Fibroblast of upper back skin (primary cell): ENCODE measurements at regions not wholly inside any gene's neighbourhood (a gene's known extent, or its start where the extent isn't known, plus 50 kb on each side); places are given as distances from the start of the nearest gene placed in this dataset.

ENCODE experiments used
- DNase-seq: peaks from one replicate; pipeline ENCODE4 v3.0.0-alpha.2; 2013

GRCh38 chr14:65937079-65937959 is 524.8 kb downstream of the FUT8 start:
- no peak for DNase-seq

GRCh38 chr14:65937960-65938316 is 525.4 kb downstream of the FUT8 start:
- no peak for DNase-seq

- DNase-seq, result no peak
Measured at GRCh38 chr14:65938738-65939137, 526.2 kb downstream of the FUT8 start.

GRCh38 chr14:65939184-65939583 is 526.7 kb downstream of the FUT8 start:
- DNase-seq, result no peak

GRCh38 chr14:65940056-65940735 is 527.7 kb downstream of the FUT8 start:
- peak; percentile 3 for DNase-seq

- DNase-seq, result no peak
Measured at GRCh38 chr14:65941091-65941490, 528.6 kb downstream of the FUT8 start.

- DNase-seq, result no peak
Measured at GRCh38 chr14:65943150-65943549, 530.6 kb downstream of the FUT8 start.

- no peak for DNase-seq
Measured at GRCh38 chr14:65943916-65944410, 531.4 kb downstream of the FUT8 start.

GRCh38 chr14:65945327-65945726 is 532.8 kb downstream of the FUT8 start:
- DNase-seq, result no peak

- DNase-seq, result no peak
Measured at GRCh38 chr14:65946494-65946893, 534.0 kb downstream of the FUT8 start.

- no peak for DNase-seq
Measured at GRCh38 chr14:65948302-65948701, 535.8 kb downstream of the FUT8 start.

GRCh38 chr14:65949711-65950516 is 536.3 kb upstream of the CCDC196 start:
- DNase-seq, result peak; percentile 26

GRCh38 chr14:65954942-65955341 is 531.2 kb upstream of the CCDC196 start:
- no peak for DNase-seq

GRCh38 chr14:65957631-65958205 is 528.5 kb upstream of the CCDC196 start:
- DNase-seq, result no peak

GRCh38 chr14:65958664-65959562 is 527.3 kb upstream of the CCDC196 start:
- peak; percentile 28 for DNase-seq

- no peak for DNase-seq
Measured at GRCh38 chr14:65959563-65960024, 526.6 kb upstream of the CCDC196 start.

GRCh38 chr14:65961004-65961403 is 525.2 kb upstream of the CCDC196 start:
- peak; percentile 37 for DNase-seq

GRCh38 chr14:65962952-65963351 is 523.2 kb upstream of the CCDC196 start:
- no peak for DNase-seq

- no peak for DNase-seq
Measured at GRCh38 chr14:65964366-65964765, 521.8 kb upstream of the CCDC196 start.

- no peak for DNase-seq
Measured at GRCh38 chr14:65966188-65966587, 520.0 kb upstream of the CCDC196 start.

- peak; percentile 76 for DNase-seq
Measured at GRCh38 chr14:65972346-65972870, 513.8 kb upstream of the CCDC196 start.
